C4-2B (cell line): ENCODE measurements at regions not wholly inside any gene's neighbourhood (a gene's known extent, or its start where the extent isn't known, plus 50 kb on each side); places are given as distances from the start of the nearest gene placed in this dataset.

Experiments
- ZFX ChIP-seq: fragments of 450-650 bp; IDR thresholded peaks from 2 replicates; pipeline ENCODE4 v1.6.1; 2017
- TF ChIP-seq, protein P1 (sequence below): fragments of 450-650 bp; conservative IDR thresholded peaks from 2 replicates; pipeline ENCODE4 v1.5.1; 2017; ENCODE audit warnings: mild to moderate bottlenecking

DNA sequence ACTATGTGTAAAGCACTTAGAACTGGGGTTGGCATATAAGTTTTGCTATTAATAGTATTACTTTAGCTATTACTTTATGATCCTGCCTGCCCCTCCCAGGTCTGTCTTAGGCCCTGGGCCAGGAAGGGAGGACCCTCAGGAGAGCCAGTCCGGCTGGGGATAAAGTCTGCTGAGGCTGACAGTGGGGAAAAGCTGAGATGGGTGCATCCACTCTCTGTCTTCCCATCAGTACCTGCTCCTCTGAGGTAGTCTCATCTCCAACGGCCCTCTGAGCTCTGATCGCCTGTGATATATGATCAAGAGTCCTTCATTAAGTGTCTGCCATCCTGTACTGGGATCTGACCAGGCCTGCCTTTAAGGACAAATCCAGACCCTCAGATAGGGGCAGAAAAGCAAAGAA, 156.5 kb upstream of the PJA1 start:
- TF ChIP-seq, protein P1, sequence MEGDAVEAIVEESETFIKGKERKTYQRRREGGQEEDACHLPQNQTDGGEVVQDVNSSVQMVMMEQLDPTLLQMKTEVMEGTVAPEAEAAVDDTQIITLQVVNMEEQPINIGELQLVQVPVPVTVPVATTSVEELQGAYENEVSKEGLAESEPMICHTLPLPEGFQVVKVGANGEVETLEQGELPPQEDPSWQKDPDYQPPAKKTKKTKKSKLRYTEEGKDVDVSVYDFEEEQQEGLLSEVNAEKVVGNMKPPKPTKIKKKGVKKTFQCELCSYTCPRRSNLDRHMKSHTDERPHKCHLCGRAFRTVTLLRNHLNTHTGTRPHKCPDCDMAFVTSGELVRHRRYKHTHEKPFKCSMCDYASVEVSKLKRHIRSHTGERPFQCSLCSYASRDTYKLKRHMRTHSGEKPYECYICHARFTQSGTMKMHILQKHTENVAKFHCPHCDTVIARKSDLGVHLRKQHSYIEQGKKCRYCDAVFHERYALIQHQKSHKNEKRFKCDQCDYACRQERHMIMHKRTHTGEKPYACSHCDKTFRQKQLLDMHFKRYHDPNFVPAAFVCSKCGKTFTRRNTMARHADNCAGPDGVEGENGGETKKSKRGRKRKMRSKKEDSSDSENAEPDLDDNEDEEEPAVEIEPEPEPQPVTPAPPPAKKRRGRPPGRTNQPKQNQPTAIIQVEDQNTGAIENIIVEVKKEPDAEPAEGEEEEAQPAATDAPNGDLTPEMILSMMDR = no peak
- no peak for TF ChIP-seq ZFX
